ENCODE measurements at regions not wholly inside any gene's neighbourhood (a gene's known extent, or its start where the extent isn't known, plus 50 kb on each side); places are given as distances from the start of the nearest gene placed in this dataset.

DNA sequence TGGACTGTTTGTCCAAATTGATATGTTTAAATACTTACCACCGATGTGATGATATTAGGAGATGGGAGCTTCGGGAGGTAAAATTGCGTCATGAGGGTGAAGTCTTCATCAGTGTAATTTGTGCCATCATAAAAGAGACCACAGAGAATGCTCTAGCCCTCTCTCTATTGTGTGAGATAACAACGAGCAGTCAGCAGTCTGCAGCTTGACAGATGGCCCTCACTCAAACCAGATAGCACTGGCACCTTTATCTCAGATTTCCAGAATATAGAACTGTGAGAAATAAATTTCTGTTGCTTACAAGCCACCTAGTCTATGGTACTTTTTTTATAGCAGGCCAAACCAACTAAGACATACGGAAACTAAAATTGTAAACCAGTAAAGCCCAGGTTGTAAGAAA lies 1718.9 kb upstream of the MIR17HG start:
- no peaks in the 10 kb centered on the region for H4K20me1 ChIP-seq (replicated peaks; ENCODE audit: control insufficient read depth, insufficient read depth, low read length)
- 2% methylated on average over 5 of the region's 5 CpGs for WGBS (ENCODE audit: insufficient coverage, low coverage, missing lambda C conversion rate)
- H3K27ac ChIP-seq (ENCODE audit: extremely low read depth, low read depth, low read length): no peak overlapping the region
- no TSS peak for BruUV-seq (replicated peaks)
- H3K36me3 ChIP-seq (ENCODE audit: control insufficient read depth, insufficient read depth, low read length): no peaks in the 10 kb centered on the region
- ATAC-seq: no peak
- intact Hi-C loops (cut with micrococcal nuclease): no loop called here
- H3K4me3 ChIP-seq: no peak overlapping the region
- DNase-seq (ENCODE audit: extremely low read depth in 1 of 4, low spot score in 3 of 4): no peak
- in situ Hi-C loops (cut with MboI): no loop called here
- H3K4me2 ChIP-seq (ENCODE audit: insufficient read depth, low read length): no peak overlapping the region
- TF ChIP-seq HNRNPK (IDR thresholded peaks at IDR 0.05; ENCODE audit: low read depth, low read length, poor library complexity, severe bottlenecking) (no peak), STAT5A (IDR thresholded peaks at IDR 0.05; ENCODE audit: borderline replicate concordance, low read length) (no peak), KDM1A (IDR thresholded peaks at IDR 0.05) (no peak), MAFG (tag; conservative IDR thresholded peaks at IDR 0.05) (no peak), HDAC8 (tag; IDR thresholded peaks at IDR 0.05) (no peak)
- CTCF ChIA-PET (ENCODE audit: low intra/inter-chr PET ratio): no interaction called here
- no peak overlapping the region for H3K9ac ChIP-seq (ENCODE audit: insufficient read depth in 1 of 2, low read depth in 2 of 2, low read length in 2 of 2)
- no peaks in the 10 kb centered on the region for H3K27me3 ChIP-seq (ENCODE audit: control insufficient read depth in 2 of 2, insufficient read depth in 2 of 2, low read length in 2 of 2)
- POLR2A ChIA-PET: no interaction called here
- H3K9me1 ChIP-seq (ENCODE audit: control insufficient read depth, insufficient read depth, low read length): no peaks in the 10 kb centered on the region
- H3K9me3 ChIP-seq (replicated peaks; ENCODE audit: control insufficient read depth, insufficient read depth, low read depth, low read length): no peaks in the 10 kb centered on the region
- FAIRE-seq: no peak
- H3K79me2 ChIP-seq (ENCODE audit: control insufficient read depth, insufficient read depth, low read length): no peaks in the 10 kb centered on the region
- no peak overlapping the region for H2AFZ ChIP-seq (ENCODE audit: low read depth, low read length)
- H3K4me1 ChIP-seq (replicated peaks in 1 of 2; ENCODE audit: control insufficient read depth in 2 of 2, insufficient read depth in 2 of 2, low read length in 2 of 2): no peaks in the 10 kb centered on the region

DNA sequence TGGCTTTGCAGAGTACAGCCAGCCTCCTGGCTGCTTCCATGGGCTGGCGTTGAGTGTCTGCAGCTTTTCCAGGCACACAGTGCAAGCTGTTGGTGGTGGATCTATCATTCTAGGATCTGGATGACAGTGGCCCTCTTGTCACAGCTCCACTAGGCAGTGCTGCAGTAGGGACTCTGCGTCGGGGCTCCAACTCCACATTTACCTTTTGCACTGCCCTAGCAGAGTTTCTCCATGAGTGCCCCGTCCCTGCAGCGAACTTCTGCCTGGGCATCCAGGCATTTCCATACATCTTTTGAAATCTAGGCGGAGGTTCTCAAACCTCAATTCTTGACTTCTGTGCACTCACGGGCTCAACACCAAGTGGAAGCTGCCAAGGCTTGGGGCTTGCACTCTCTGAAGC lies 1697.3 kb upstream of the MIR17HG start:
- intact Hi-C loops (cut with micrococcal nuclease): no loop called here
- ATAC-seq (no peak), DNase-seq (ENCODE audit: extremely low read depth in 1 of 4, low spot score in 3 of 4) (no peak), FAIRE-seq (no peak)
- no peak overlapping the region for H2AFZ ChIP-seq (ENCODE audit: low read depth, low read length)
- BruUV-seq (replicated peaks): no TSS peak
- no peaks in the 10 kb centered on the region for H3K36me3 ChIP-seq (ENCODE audit: control insufficient read depth, insufficient read depth, low read length)
- H3K79me2 ChIP-seq (ENCODE audit: control insufficient read depth, insufficient read depth, low read length): no peaks in the 10 kb centered on the region
- in situ Hi-C loops (cut with MboI): no loop called here
- no peaks in the 10 kb centered on the region for H3K4me1 ChIP-seq (replicated peaks in 1 of 2; ENCODE audit: control insufficient read depth in 2 of 2, insufficient read depth in 2 of 2, low read length in 2 of 2)
- ChIA-PET CTCF (ENCODE audit: low intra/inter-chr PET ratio) (no interaction called here), POLR2A (no interaction called here)
- H3K9ac ChIP-seq (ENCODE audit: insufficient read depth in 1 of 2, low read depth in 2 of 2, low read length in 2 of 2): no peak overlapping the region
- H3K9me3 ChIP-seq (replicated peaks; ENCODE audit: control insufficient read depth, insufficient read depth, low read depth, low read length): no peaks in the 10 kb centered on the region
- H3K4me2 ChIP-seq (ENCODE audit: insufficient read depth, low read length): no peak overlapping the region
- H3K27me3 ChIP-seq (ENCODE audit: control insufficient read depth in 2 of 2, insufficient read depth in 2 of 2, low read length in 2 of 2): no peaks in the 10 kb centered on the region
- no peaks in the 10 kb centered on the region for H4K20me1 ChIP-seq (replicated peaks; ENCODE audit: control insufficient read depth, insufficient read depth, low read length)
- no peak overlapping the region for H3K4me3 ChIP-seq
- WGBS (ENCODE audit: insufficient coverage, low coverage, missing lambda C conversion rate): 0% methylated on average over 4 of the region's 7 CpGs
- H3K9me1 ChIP-seq (ENCODE audit: control insufficient read depth, insufficient read depth, low read length): no peaks in the 10 kb centered on the region
- no peak overlapping the region for H3K27ac ChIP-seq (ENCODE audit: extremely low read depth, low read depth, low read length)
- TF ChIP-seq GABPB2 (CRISPR knock-in tag; conservative IDR thresholded peaks at IDR 0.05) (no peak), NR2C2 (CRISPR knock-in tag; IDR thresholded peaks at IDR 0.05) (no peak), NR2C2 (tag; IDR thresholded peaks at IDR 0.05) (no peak), ZNF133 (CRISPR knock-in tag; IDR thresholded peaks at IDR 0.05) (no peak)
- TF ChIP-seq, protein P1, sequence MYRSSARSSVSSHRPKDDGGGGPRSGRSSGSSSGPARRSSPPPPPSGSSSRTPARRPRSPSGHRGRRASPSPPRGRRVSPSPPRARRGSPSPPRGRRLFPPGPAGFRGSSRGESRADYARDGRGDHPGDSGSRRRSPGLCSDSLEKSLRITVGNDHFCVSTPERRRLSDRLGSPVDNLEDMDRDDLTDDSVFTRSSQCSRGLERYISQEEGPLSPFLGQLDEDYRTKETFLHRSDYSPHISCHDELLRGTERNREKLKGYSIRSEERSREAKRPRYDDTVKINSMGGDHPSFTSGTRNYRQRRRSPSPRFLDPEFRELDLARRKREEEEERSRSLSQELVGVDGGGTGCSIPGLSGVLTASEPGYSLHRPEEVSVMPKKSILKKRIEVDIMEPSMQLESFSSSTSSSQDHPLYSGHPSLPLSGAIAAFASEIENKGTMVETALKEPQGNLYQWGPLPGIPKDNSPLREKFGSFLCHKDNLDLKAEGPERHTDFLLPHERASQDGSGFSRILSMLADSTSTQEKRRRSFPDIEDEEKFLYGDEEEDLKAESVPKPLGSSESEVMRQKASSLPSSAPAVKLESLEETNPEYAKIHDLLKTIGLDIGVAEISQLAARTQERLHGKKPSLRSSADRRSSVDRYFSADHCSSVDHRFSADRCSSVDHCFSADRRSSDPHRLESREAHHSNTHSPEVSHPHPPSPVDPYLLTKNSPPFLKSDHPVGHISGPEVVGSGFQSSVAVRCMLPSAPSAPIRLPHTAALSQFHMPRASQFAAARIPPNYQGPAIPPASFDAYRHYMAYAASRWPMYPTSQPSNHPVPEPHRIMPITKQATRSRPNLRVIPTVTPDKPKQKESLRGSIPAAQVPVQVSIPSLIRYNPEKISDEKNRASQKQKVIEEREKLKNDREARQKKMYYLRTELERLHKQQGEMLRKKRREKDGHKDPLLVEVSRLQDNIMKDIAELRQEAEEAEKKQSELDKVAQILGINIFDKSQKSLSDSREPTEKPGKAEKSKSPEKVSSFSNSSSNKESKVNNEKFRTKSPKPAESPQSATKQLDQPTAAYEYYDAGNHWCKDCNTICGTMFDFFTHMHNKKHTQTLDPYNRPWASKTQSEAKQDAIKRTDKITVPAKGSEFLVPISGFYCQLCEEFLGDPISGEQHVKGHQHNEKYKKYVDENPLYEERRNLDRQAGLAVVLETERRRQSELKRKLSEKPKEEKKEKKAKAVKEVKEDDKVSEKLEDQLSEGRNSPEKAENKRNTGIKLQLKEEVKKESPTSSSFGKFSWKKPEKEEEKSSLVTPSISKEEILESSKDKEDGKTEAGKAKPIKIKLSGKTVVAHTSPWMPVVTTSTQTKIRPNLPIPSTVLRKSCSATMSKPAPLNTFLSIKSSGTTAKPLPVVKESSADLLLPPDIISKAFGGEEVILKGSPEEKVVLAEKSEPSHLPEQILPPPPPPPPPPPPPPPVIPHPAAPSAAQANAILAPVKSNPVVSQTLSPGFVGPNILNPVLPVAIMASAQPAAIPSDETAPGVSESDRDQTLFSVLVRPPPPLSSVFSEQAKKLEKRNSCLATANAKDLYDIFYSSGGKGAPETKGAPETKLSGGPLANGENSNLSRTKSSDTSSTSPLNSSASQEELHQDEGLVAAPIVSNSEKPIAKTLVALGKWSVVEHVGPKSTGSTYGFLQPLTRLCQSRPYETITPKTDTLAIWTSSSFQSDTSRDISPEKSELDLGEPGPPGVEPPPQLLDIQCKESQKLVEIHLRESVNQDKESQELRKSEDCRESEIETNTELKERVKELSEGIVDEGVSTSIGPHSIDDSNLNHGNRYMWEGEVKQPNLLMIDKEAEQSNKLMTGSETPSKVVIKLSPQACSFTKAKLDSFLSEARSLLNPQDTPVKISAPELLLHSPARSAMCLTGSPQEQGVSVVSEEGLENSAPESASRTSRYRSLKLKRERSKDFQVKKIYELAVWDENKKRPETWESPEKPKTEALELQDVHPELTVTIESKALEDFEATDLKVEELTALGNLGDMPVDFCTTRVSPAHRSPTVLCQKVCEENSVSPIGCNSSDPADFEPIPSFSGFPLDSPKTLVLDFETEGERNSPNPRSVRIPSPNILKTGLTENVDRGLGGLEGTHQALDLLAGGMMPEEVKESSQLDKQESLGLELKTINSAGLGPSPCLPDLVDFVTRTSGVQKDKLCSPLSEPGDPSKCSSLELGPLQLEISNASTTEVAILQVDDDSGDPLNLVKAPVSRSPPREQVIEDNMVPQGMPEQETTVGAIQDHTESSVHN (IDR thresholded peaks at IDR 0.05; ENCODE audit: borderline replicate concordance in 1 of 2, low read depth in 1 of 2): no peak

Measured in K562 (cell line).